ENCODE measurements at regions not wholly inside any gene's neighbourhood (a gene's known extent, or its start where the extent isn't known, plus 50 kb on each side); places are given as distances from the start of the nearest gene placed in this dataset.

GRCh38 chr2:167817908-167818307 lies 429.5 kb downstream of the STK39 start:
- TF ChIP-seq CTCF (IDR thresholded peaks at IDR 0.05) (no peak), POLR2A (IDR thresholded peaks at IDR 0.05) (no peak)
